SH-SY5Y (cell line): ENCODE measurements at regions not wholly inside any gene's neighbourhood (a gene's known extent, or its start where the extent isn't known, plus 50 kb on each side); places are given as distances from the start of the nearest gene placed in this dataset.

Source experiments
- GATA2 ChIP-seq: IDR thresholded peaks from 2 replicates; pipeline ENCODE4 v1.6.1; 2011; ENCODE audit warnings: mild to moderate bottlenecking, low read depth, low read length
- GATA3 ChIP-seq: IDR thresholded peaks from 2 replicates; pipeline ENCODE4 v1.6.1; 2011; ENCODE audit warnings: low read depth, mild to moderate bottlenecking, low read length, moderate library complexity

GRCh38 chrX:124717537-124717936, 371.2 kb downstream of the SH2D1A start:
- no peak for TF ChIP-seq GATA2
- TF ChIP-seq GATA3 = no peak
